T-helper 2 cell treated with Interferon-gamma antibody and Interleukin-4, amounts not matched to agents 100 ng/mL and 5 ng/mL, for 36 hours (primary cell): ENCODE measurements at regions not wholly inside any gene's neighbourhood (a gene's known extent, or its start where the extent isn't known, plus 50 kb on each side); places are given as distances from the start of the nearest gene placed in this dataset.
"Not testable (repeated sequence)": the region's sequence is repeated elsewhere in the genome, so short reads cannot be mapped to it uniquely, and the experiment has no call there.

Experiments used
- intact Hi-C: fragments of 100-400 bp; cut with micrococcal nuclease; formaldehyde crosslinking; loops from one replicate; pipeline ENCODE4 v1.15.1; 2023

DNA sequence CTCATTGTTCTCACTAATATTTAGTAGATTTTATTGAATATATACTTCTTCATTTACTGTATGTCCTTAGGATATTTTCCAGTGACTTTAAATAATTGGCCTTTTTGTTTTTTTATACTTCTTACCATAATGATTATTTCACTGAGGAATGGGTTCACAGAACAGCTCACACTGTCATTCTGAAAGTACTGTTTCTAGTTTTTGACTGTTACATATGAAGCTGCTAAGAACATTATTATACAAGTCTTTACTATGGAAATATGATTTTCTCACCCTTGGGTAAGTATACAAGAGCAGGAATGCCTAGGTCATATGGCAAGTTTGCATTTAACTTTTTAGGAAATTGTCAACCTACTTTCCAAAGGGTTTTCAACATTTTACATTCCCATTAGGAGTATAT, 343.1 kb downstream of the CCER1 start:
- intact Hi-C loops, result no loop called here

DNA sequence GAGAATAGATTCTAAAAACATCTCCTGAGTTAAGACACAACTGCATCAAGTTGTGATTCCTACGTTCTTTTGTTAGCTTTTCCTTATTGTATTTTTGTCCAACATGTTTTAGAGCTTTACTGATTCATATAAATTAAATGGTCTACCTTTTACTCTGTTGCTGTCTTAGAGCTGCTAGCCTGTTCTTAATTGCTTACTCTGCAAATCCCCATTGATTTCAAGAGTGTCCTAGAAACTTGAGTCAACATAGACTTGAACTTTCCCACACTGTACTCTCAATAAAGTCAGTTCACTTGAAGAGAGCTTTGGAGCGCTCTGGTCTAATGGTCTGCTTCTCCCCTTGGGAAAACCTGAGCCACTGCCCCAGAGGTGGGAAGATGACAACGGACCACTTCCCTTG, 343.9 kb downstream of the CCER1 start:
- intact Hi-C loops, result no loop called here

DNA sequence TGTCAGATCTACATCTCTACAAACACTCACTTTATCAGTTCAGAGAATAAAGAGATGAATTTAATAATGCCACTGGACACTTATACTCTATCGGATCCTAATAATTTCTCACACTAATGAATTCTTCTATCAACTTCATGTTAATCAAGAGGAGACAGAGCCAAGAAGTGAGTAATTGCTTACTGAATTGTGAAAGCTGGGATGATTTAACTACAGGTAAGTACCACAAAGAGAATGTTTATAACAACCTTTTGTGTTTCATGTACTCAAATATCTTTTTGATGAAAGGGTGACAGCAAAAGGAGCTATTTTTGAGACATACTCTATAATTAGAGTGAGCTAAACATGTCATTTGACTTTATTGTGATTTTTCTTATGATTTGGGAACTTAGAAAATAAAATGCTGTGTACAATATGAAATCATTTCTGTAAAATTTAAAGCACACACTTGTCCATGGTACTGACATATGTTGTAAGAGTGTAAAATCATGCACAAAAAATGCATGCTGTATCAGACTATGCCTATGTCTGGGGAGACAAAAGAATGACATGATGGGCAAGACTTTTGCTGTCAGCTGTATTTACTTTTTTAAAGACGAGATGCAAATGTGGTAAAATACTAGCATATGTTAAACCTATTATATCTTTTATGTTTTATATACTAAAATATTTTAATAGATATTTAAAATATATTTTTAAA, 361.2 kb downstream of the CCER1 start:
- intact Hi-C loops, result no loop called here

DNA sequence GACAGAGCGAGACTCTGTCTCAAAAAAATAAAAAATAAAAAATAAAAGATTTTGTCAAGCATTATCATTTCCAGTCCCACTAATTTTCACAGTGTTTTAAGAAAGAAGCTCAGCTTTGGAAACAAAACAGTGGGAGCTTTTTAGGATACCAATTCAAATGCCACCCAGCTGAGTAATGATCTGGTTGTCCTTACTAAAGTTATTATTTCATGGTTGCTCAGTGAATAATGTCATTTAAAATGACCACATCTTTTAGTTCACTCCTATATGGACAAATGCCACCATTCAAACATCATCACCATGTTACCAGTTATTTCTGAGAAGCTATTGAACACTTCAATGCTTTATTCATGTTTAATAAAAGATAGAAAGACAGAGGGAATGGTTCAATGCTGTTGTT, 365.0 kb downstream of the CCER1 start:
- intact Hi-C loops, result no loop called here

DNA sequence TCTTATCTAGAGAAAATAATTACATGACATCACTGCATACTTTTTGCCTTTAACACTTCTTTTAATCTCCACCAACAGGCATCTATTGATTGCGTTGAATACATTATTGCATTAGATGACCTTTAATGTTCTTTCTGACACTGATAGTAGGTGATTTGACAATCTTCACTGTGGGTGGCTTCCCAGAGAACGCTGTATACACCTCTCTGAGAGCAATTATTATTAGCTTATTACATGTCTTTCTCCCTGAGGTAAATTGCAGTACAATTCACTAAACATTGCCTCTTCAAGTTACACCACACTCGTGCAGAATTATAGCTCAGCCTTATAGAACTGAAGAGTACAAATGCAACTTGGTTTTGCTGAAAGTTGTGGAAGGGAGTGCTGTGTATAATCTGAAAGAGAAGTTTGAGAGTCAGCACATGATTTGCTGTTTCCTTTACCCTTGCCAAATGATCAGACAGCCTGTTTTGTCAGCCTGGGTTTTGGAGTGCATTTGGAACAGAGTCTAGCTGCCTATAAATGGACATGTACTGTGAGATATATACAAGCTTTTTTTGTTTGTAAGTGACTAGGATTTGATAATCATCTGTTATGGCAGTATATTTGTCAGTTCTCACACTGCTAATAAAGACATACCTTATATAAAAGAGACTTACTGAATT, 369.2 kb downstream of the CCER1 start:
- intact Hi-C loops, result no loop called here

DNA sequence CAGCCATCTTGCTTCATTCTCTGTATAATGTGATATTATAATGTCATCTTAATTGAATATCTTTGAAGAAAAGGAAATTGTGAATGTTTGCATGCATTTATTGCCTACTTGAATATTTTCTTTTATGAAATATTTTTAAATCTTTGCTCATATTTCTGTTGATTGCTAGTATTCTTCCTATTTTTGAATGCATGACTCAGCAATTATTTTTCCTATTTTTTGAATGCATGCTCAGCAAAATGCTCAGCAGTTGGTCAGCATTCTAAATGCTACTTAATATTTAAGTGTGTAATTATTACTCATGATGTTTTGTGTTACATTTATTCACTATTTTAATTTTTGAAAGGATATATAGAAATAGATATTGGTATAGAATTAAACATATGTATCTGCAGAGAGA, 378.3 kb downstream of the CCER1 start:
- intact Hi-C loops, result no loop called here

DNA sequence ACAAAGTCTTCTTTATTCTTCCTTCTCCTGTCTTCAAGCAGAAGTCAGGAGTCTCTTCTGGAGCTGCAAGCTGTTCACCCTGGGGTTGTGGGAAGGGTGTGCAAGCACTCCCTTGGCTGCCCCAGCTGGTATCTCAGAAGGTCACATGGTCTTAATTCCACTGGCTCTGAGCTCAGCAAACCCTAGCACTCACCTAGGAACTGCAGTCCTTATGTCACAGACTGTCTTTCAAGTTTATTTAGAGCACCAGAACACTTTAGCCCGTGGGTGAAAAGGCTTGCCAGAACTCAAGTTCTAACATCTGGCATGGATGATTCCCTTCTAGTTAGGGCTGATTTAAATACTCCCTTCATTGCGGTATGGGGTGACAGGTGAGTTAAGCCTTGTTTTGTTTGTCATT, 379.0 kb downstream of the CCER1 start:
- intact Hi-C loops, result no loop called here

DNA sequence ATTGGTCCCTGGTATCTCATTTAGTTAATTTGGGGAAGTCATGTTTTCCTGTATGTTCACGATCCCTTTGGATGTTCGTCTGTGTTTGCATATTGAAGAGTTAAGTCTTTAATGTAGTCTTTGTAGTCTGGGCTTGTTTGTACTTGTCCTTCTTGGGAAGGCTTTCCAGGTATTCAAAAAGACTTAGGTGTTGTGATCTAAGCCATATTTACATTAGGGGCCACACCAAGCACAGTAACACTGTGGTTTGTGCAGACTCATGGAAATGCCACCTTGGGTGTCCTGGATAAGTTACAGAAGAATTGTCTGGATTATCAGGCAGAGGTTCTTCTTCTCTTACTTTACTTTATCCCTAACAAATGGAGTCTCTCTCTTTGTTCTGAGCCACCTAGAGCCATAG, 380.3 kb downstream of the CCER1 start:
- intact Hi-C loops, result no loop called here

DNA sequence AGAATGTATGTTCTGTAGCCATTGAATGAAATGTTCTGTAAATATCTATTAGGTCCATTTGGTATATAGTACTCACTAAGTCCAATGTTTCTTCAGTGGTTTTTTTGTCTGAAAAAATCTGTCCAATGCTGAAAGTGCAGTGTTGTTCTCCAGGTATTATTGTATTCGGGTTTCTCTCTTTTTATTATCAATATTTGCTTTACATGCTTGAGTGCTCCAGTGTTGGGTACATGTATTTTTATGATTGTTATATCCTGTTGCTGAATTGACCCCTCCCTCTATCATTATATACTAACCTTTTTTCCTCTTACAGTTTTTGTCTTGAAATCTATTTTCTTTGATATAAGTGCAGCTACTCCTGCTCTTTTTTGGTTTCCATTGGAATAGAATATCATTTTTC, 382.2 kb downstream of the CCER1 start:
- intact Hi-C loops, result no loop called here

DNA sequence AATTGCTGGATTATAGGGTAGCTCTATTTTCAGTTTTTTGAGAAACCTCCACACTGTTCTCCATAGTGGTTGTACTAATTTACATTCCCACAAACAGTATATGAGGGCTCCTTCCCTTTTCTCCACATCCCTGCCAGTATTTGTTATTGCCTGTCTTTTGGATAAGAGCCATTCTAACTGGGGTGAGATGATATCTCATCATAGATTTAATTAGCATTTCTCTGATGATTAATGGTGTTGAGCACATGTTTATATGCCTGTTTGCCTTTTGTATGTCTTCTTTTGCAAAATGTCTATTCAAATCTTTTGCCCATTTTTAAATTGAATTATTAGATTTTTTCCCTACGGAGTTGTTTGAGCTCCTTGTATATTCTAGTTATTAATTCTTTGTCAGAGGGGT, 385.3 kb downstream of the CCER1 start:
- intact Hi-C loops, result no loop called here

DNA sequence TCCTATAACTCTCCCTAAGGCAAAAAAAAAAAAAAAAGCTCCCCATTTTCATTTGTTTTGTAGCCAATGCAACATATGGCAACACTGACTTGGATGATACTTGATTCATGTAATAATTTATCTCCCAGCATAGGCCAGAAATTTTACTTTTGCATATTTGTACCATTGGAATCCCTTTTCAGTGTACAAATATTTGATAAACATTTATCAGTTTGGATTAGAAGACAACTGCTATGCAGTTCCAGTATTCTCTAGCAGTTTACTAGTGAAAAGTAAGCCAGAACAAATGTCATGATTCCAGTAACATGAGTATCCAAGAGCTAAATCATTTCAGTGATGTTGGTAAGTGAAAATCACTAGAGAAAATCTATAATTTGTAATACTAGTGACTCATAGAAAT, 392.3 kb downstream of the CCER1 start:
- intact Hi-C loops, result no loop called here

DNA sequence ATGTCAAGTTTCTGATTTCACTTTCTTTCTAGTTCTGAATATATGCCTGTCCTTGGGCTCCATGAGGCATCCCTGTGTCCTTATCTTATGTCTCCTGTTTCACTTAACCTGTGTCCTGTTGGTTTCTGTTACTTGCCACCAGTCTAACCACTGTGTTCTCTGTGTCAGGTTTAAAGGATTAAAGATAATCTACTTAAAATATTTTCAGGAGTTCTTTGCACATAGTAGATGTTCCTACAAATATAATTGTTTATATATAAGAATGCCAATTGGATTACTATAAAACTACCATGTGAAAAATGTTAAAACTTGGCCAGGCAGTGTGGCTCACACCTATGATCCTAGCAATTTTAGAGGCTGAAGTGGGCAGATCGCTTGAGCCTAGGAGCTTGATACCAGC, 406.4 kb downstream of the CCER1 start:
- intact Hi-C loops, result no loop called here

DNA sequence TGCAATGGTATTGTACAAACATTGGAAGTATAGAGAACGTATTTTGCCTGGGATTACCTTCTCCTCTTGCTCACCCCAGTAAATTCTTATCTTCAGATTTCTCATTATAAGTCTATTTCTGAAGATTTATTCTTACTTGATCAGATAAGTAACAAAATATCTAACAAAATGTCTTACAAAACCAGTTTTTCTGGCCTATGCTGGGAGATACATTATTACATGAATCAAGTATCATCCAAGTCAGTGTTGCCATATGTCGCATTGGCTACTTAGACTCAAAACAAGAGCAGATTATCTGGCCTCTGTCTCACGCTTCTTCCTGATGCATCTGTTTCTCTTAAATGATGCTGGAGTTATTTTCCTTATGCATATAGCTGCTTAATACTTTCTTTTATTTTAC, 408.5 kb downstream of the CCER1 start:
- intact Hi-C loops, result no loop called here

DNA sequence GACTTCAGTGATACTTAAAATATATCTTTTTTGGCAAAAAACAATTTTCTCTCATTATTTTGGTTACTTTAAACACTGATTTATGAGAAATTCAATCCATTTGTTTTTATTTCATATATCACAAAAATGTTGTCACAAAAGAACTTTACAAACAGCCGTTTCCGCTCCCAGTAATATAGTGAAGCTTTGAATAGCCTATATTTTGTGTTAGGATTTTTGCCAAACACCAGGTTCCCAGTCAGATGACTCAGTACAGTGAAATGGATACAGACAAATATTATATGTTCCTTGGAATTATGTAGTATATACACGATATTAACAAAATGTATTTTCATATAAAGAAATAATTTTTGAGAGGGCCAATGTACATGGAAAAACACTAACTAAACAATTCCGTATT, 411.1 kb downstream of the CCER1 start:
- intact Hi-C loops, result no loop called here

DNA sequence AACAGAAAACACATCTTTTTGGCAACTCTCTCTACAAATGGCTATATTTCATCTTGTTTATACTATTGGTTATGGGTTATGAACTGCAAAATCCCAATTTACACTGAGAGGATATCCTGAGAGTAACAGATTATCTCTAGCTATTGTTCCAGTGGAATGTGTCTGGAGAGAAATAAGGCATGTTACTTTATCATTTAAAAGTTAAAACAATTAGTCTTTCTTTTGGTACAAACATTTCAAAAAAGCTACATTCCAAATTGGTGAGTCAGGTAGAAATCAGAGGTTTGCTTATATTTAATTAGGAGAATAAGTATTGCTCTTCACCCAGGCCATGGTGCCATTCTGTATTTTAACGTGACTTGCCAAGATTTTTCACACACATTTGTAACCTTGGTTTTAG, 411.6 kb downstream of the CCER1 start:
- intact Hi-C loops, result no loop called here

DNA sequence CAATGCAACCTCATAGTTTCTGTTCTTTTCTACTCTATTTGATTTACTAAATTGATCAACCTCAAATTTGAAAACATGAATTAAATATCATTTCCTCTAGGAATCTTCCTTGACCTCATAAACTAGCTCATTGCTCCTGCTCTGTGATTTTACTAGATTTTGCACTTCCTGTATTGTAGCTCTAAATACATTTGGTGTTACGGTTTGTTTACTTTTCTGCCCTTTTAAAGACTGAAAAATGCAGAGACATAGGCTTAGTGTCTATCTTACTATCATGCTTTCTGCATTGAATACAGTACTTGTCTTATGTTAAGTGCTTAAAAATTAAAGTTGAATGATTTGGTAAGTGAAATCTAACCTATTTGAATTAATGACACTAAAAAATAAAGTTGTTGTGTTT, 412.1 kb downstream of the CCER1 start:
- intact Hi-C loops, result not testable (repeated sequence)

DNA sequence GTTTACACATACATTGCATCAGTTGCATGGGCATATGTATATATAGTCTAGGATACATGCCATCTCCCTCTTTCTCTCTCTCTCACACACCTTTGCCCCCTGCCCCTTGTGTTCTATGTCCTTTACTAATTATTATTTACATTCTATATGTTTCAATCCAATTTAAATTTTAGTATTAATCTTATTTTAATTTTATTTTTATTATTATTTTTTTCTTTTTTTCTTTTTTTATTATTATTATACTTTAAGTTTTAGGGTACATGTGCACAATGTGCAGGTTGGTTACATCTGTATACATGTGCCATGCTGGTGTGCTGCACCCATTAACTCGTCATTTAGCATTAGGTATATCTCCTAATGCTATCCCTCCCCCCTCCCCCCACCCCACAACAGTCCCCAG, 421.1 kb downstream of the CCER1 start:
- intact Hi-C loops, result not testable (repeated sequence)

DNA sequence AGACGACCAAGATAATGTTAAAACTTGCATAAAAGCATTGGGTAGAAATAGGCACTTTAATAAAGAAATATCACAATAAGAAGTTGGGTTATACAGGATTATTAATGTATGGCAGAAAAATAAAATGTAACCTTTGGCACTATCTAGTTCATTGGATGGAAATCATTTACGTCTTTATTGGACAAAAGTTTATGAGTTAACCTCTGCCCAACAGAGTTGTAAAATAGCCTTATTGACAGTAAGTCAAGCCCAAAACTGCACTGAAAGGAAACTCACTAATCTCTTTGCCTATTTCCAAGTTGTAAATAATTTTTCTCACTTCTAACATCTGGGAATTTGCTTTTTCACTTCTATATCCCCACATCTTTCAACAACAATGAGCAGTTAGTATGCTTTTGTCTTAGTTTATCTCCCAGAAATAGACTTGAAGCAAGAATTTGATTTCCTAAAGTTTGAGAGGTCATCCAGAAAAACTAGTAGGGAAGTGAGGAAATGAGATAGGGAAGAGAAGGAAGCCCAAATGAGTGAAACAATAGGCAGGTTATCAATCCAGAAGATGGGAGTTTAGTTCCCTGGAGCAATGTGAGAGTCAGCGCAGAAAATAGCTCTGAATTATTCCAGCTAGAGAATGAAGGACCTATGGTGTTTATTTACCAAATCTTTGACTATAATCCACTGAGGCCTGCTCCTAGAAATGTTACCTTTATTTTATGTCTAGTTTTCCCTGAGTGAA, 434.8 kb downstream of the CCER1 start:
- intact Hi-C loops, result no loop called here

DNA sequence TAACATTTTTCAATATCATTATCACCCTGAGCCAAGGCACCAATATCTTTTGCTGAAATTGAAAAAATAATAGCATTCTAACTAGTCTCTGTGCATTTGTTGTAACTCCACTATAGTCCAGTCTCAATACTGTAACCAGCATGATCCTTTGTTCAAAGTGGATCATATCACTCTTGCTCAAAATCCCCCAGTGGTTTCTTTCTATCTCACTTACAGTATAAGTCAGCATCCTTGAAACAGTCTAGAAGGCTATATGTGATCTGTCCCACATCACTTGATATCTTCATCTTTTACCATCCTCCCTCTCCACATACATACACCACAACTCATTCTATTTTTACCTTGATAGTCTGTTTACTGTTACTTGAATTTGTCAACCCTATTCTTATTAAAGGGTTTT, 435.7 kb downstream of the CCER1 start:
- intact Hi-C loops, result no loop called here

DNA sequence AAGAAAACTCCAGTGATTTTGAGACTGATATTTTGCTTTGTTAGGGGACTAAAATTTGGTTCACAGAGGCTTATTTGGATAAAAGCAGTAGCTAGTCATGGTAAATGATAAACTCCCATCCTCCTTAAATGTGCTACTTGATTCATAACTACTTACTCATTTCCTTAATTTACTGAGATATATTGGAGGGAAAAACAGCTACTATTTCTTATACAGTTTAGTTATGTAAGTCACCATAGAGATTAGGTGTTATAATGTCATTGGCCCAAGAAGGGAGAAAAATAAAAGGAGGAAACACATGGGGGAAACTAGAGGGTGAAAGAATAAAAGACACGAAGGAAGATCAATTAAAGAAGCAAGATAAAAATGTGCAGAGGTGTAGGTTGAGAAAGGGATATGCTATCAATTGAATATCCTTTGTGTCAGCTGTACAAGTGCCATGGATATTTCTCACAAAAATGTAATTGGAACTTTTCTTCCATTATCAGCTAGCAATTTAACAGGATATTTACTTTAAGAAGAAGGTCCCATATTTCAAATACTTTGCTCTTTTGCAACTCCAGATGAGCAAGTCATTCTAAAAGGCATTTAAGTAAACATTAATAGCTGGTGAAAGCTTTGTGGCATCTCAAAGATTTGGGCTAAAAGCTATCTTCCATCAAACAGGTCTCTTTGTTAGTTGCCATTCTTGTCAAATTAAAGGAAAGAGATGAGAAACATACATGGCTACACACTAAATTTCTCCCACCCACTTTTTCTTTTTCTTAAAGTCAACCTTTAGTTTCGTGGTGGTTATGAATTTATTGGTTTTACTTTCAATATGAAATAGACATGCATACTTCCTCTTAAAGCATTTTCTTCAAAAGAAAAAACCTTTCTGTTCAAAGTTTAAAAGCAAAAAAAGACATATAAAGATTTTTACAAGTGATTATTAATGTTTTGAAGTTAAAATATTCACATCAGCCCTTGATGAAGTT, 439.5 kb downstream of the CCER1 start:
- intact Hi-C loops, result no loop called here

DNA sequence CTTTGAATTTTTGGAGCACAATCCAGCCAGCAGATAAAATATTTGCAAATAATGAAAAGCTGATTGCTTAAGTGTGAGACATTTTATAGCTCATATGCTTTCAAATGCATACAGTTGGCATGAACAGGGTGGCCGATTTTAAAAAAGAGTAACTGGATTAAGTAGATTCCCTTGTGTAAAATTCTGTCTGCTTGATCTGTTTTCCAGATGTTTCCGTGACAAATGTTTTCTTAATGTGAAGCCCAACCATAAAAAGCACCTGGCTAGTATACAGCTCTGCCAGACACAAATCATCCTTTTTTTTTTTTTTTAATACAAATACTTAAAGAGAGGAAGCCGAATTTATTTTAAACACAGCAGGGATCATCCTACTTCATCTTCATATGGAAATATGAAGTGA, 440.7 kb downstream of the CCER1 start:
- intact Hi-C loops, result no loop called here

DNA sequence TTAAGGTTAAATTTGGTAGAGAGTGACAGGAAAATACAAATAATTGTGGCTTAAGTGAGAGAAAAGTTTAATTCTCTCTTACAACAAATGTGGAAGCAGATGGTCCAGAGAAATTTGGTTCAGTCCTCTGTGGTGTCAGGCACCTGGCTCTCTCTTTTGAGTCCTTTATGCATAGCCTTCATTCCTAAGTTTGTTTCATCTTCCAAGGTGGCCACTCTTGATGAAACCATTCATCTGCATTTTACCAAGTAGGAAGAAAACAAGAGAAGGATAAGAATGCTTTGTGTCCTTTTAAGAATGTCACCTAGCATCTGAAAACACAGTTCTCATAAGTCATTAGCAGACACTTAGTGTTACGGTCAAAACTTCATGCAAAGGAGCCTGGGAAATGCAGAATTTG, 442.5 kb downstream of the CCER1 start:
- intact Hi-C loops, result no loop called here
